Vagina (tissue), 2 donors: ENCODE measurements at regions not wholly inside any gene's neighbourhood (a gene's known extent, or its start where the extent isn't known, plus 50 kb on each side); places are given as distances from the start of the nearest gene placed in this dataset.

Source experiments
- CTCF ChIP-seq, 3 experiments: fragments of 450-650 bp in 2 of 3; fragments of 200-600 bp in 1 of 3; sonication (generic) in 1 of 3; IDR thresholded peaks; one replicate each; pipeline ENCODE4 v1.5.1; 2017 to 2019; ENCODE audit warnings: antibody characterized with exemption in 3 of 3, mild to moderate bottlenecking in 2 of 3, moderate library complexity in 2 of 3
- POLR2A ChIP-seq, 2 donors: fragments of 450-650 bp; IDR thresholded peaks; one replicate each; pipeline ENCODE4 v1.6.1; 2017; ENCODE audit warnings: antibody characterized with exemption in 2 of 2, mild to moderate bottlenecking in 2 of 2, moderate library complexity in 2 of 2
- POLR2AphosphoS5 ChIP-seq, 2 donors: sonication (generic); formaldehyde crosslinking; IDR thresholded peaks; one replicate each; pipeline ENCODE4 v1.9.0; 2017; ENCODE audit warnings: antibody characterized with exemption in 2 of 2, mild to moderate bottlenecking in 2 of 2, low read depth in 1 of 2; ENCODE audit not compliant: insufficient read depth in 1 of 2

GRCh38 chr6:20328266-20328923, 73.3 kb upstream of the E2F3 start:
- TF ChIP-seq POLR2A (IDR thresholded peaks at IDR 0.05) (no peak), POLR2AphosphoS5 (IDR thresholded peaks at IDR 0.05; ENCODE audit: insufficient read depth in 1 of 2, low read depth in 1 of 2) (no peak), CTCF (IDR thresholded peaks at IDR 0.05) (no peak)
